IMR-90 (cell line): ENCODE measurements at regions not wholly inside any gene's neighbourhood (a gene's known extent, or its start where the extent isn't known, plus 50 kb on each side); places are given as distances from the start of the nearest gene placed in this dataset.

Experiments used
- ATAC-seq: fragments of 200-7000 bp; cut with Tn5 transposase; 2 replicates; pipeline ENCODE4 v1.9.1; 2020; ENCODE audit warnings: low read depth, mild to moderate bottlenecking, moderate library complexity
- BruUV-seq: library from RNA; stranded (reverse); fragments of 400-500 nt; replicated peaks from 2 replicates; lab custom pipeline; 2021; lab: Mats Ljungman, UMichigan
- CTCF ChIA-PET: fragments of 300-600 bp; formaldehyde crosslinking; extraction: SDS; loops from one replicate; lab custom pipeline; 2021; ENCODE audit warnings: antibody characterized with exemption; lab: Yijun Ruan, JAX
- POLR2A ChIA-PET: fragments of 300-600 bp; sonication (Branson Sonifier 250); formaldehyde crosslinking; loops from one replicate; lab custom pipeline; 2022; ENCODE audit warnings: antibody characterized with exemption; ENCODE audit not compliant: unreplicated experiment; lab: Charles Lee
- DNase-seq: peaks from one replicate; pipeline ENCODE4 v3.0.0; 2013
- H2AFZ ChIP-seq: replicated peaks from 2 replicates; pipeline ENCODE3; 2013; ENCODE audit warnings: low read length, mild to moderate bottlenecking; ENCODE audit not compliant: poor library complexity
- H2AK5ac ChIP-seq: 2 replicates; pipeline ENCODE4 v1.6.1; 2013; ENCODE audit warnings: low read depth, low read length, inconsistent platforms
- H2AK9ac ChIP-seq: replicated peaks from 2 replicates; pipeline ENCODE3; 2013; ENCODE audit warnings: mild to moderate bottlenecking, low read depth, low read length, moderate library complexity; ENCODE audit not compliant: poor library complexity
- H2BK120ac ChIP-seq: 2 replicates; pipeline ENCODE4 v1.6.1; 2013; ENCODE audit warnings: low read depth, low read length, inconsistent platforms
- H2BK15ac ChIP-seq: 3 replicates; pipeline ENCODE4 v1.6.1; 2013; ENCODE audit warnings: low read depth, low read length, inconsistent platforms
- H2BK20ac ChIP-seq: 2 replicates; pipeline ENCODE4 v1.6.1; 2013; ENCODE audit warnings: low read depth, mild to moderate bottlenecking, inconsistent platforms, low read length, moderate library complexity
- H2BK5ac ChIP-seq: 2 replicates; pipeline ENCODE4 v1.6.1; 2013; ENCODE audit warnings: mild to moderate bottlenecking, low read depth, low read length, inconsistent platforms; ENCODE audit not compliant: poor library complexity, severe bottlenecking
- H3K14ac ChIP-seq: replicated peaks from 2 replicates; pipeline ENCODE4 v1.6.1; 2013; ENCODE audit warnings: low read depth, low read length, inconsistent platforms
- H3K18ac ChIP-seq: 2 replicates; pipeline ENCODE4 v1.6.1; 2013; ENCODE audit warnings: low read depth, low read length, control low read depth
- H3K23ac ChIP-seq: 2 replicates; pipeline ENCODE4 v1.6.1; 2013; ENCODE audit warnings: low read depth, low read length, inconsistent platforms
- H3K27ac ChIP-seq: 2 replicates; pipeline ENCODE4 v1.5.1; 2013; ENCODE audit warnings: mild to moderate bottlenecking, control low read depth, low read length; ENCODE audit not compliant: insufficient read depth
- H3K27me3 ChIP-seq: 2 replicates; pipeline ENCODE4 v1.6.1; 2013; ENCODE audit warnings: low read length; ENCODE audit not compliant: control insufficient read depth, insufficient read depth
- H3K36me3 ChIP-seq: 2 replicates; pipeline ENCODE4 v1.6.1; 2013; ENCODE audit warnings: low read length, mixed read lengths; ENCODE audit not compliant: control insufficient read depth, insufficient read depth
- H3K4ac ChIP-seq: 2 replicates; pipeline ENCODE4 v1.6.1; 2013; ENCODE audit warnings: low read depth, low read length, inconsistent platforms
- H3K4me1 ChIP-seq: 2 replicates; pipeline ENCODE4 v1.6.1; 2013; ENCODE audit warnings: low read length, mixed read lengths; ENCODE audit not compliant: control insufficient read depth, insufficient read depth
- H3K4me2 ChIP-seq: 2 replicates; pipeline ENCODE4 v1.6.1; 2013; ENCODE audit warnings: low read depth, mild to moderate bottlenecking, control low read depth, low read length, moderate library complexity
- H3K4me3 ChIP-seq: 2 replicates; pipeline ENCODE4 v1.5.1; 2013; ENCODE audit warnings: low read depth, mild to moderate bottlenecking, control low read depth, low read length, moderate library complexity; ENCODE audit not compliant: insufficient read depth
- H3K56ac ChIP-seq: 2 replicates; pipeline ENCODE4 v1.6.1; 2013; ENCODE audit warnings: low read length, inconsistent platforms; ENCODE audit not compliant: insufficient read depth; ENCODE audit errors: extremely low read depth
- H3K79me1 ChIP-seq, 2 experiments: 2 replicates each; pipeline ENCODE4 v1.6.1; 2013; ENCODE audit warnings: low read length in 2 of 2, inconsistent platforms in 1 of 2, low read depth in 1 of 2
- H3K9ac ChIP-seq: 2 replicates; pipeline ENCODE4 v1.6.1; 2013; ENCODE audit warnings: low read depth, low read length, control low read depth
- H3K9me1 ChIP-seq: 2 replicates; pipeline ENCODE4 v1.6.1; 2013; ENCODE audit warnings: low read length, inconsistent platforms; ENCODE audit not compliant: insufficient read depth
- H3K9me3 ChIP-seq: 2 replicates; pipeline ENCODE4 v1.6.1; 2013; ENCODE audit warnings: low read length; ENCODE audit not compliant: control insufficient read depth, insufficient read depth
- H4K20me1 ChIP-seq: 2 replicates; pipeline ENCODE4 v1.6.1; 2013; ENCODE audit warnings: low read length, inconsistent platforms; ENCODE audit not compliant: insufficient read depth
- H4K5ac ChIP-seq: 2 replicates; pipeline ENCODE4 v1.6.1; 2013; ENCODE audit warnings: mild to moderate bottlenecking, low read depth, low read length, control low read depth
- H4K8ac ChIP-seq, 2 experiments: 2 replicates each; pipeline ENCODE4 v1.6.1; 2013; ENCODE audit warnings: low read depth in 2 of 2, low read length in 2 of 2, control low read depth in 1 of 2, inconsistent platforms in 1 of 2
- H4K91ac ChIP-seq: 2 replicates; pipeline ENCODE4 v1.6.1; 2013; ENCODE audit warnings: low read depth, low read length, inconsistent platforms; ENCODE audit not compliant: insufficient read depth
- BHLHE40 ChIP-seq: fragments of 150-350 bp; IDR thresholded peaks from 2 replicates; pipeline ENCODE4 v1.6.1; 2016; ENCODE audit warnings: mild to moderate bottlenecking, low read depth, low read length
- CEBPB ChIP-seq: IDR thresholded peaks from 2 replicates; pipeline ENCODE4 v1.6.1; 2012; ENCODE audit warnings: low read depth, low read length, improper control_type of control experiment
- CHD1 ChIP-seq: IDR thresholded peaks from 2 replicates; pipeline ENCODE4 v1.6.1; 2012; ENCODE audit warnings: low read depth, low read length, improper control_type of control experiment
- FOS ChIP-seq: fragments of 150-350 bp; IDR thresholded peaks from 2 replicates; pipeline ENCODE4 v1.6.1; 2016; ENCODE audit warnings: low read depth, low read length
- MAFK ChIP-seq: IDR thresholded peaks from 2 replicates; pipeline ENCODE4 v1.6.1; 2012; ENCODE audit warnings: low read depth, low read length, improper control_type of control experiment
- MAZ ChIP-seq: IDR thresholded peaks from 2 replicates; pipeline ENCODE4 v1.6.1; 2012; ENCODE audit warnings: low read depth, mild to moderate bottlenecking, low read length, improper control_type of control experiment, moderate library complexity, borderline replicate concordance
- MXI1 ChIP-seq: IDR thresholded peaks from 2 replicates; pipeline ENCODE4 v1.6.1; 2012; ENCODE audit warnings: low read depth, mild to moderate bottlenecking, low read length, moderate library complexity, borderline replicate concordance
- NFE2L2 ChIP-seq: fragments of 150-350 bp; IDR thresholded peaks from 2 replicates; pipeline ENCODE4 v1.6.1; 2016; ENCODE audit warnings: low read depth, mild to moderate bottlenecking, low read length
- POLR2A ChIP-seq: IDR thresholded peaks from 2 replicates; pipeline ENCODE4 v1.6.1; 2012; ENCODE audit warnings: mild to moderate bottlenecking, low read depth, low read length
- RAD21 ChIP-seq: IDR thresholded peaks from 2 replicates; pipeline ENCODE4 v1.6.1; 2012; ENCODE audit warnings: low read length, improper control_type of control experiment
- RCOR1 ChIP-seq: IDR thresholded peaks from 2 replicates; pipeline ENCODE4 v1.6.1; 2012; ENCODE audit warnings: mild to moderate bottlenecking, low read length, improper control_type of control experiment; ENCODE audit not compliant: insufficient replicate concordance
- RFX5 ChIP-seq: IDR thresholded peaks from 2 replicates; pipeline ENCODE4 v1.8.0; 2012; ENCODE audit warnings: low read depth, mild to moderate bottlenecking, low read length, moderate library complexity
- SMC3 ChIP-seq: fragments of 150-350 bp; IDR thresholded peaks from 2 replicates; pipeline ENCODE4 v1.6.1; 2016; ENCODE audit warnings: low read depth, mild to moderate bottlenecking, antibody characterized with exemption, low read length, moderate library complexity
- WGBS, 2 experiments: methylation state at CpG; one replicate each; pipeline versions ENCODE4 v1.1.5 to v1.1.7; 2013; ENCODE audit warnings: missing lambda C conversion rate in 2 of 2; ENCODE audit not compliant: insufficient read length in 1 of 2; ENCODE audit errors: extremely low coverage in 2 of 2; 5-methylcytosine and 5-hydroxymethylcytosine counted together
- dilution Hi-C: fragments of 300-500 bp; cut with HindIII; formaldehyde crosslinking; loops from one replicate; pipeline ENCODE4 v1.14.3; 2018; ENCODE audit warnings: low sequenced_read_pairs; ENCODE audit not compliant: unreplicated experiment
- in situ Hi-C: fragments of 300-500 bp; cut with MboI; formaldehyde crosslinking; loops from 3 replicates; pipeline ENCODE4 v1.14.3; 2019; ENCODE audit warnings: low sequenced_read_pairs, inconsistent platforms, mixed read lengths
- intact Hi-C: fragments of 100-400 bp; cut with micrococcal nuclease; formaldehyde crosslinking; loops from 2 replicates; pipeline ENCODE4 v1.10.0; 2022
- TF ChIP-seq, protein P1 (sequence below): conservative IDR thresholded peaks from 2 replicates; pipeline ENCODE4 v1.5.1; 2012; ENCODE audit warnings: mild to moderate bottlenecking, low read depth, low read length, improper control_type of control experiment
- TF ChIP-seq, protein P2 (sequence below): fragments of 150-350 bp; IDR thresholded peaks from 2 replicates; pipeline ENCODE4 v1.6.1; 2017; ENCODE audit warnings: mild to moderate bottlenecking, antibody characterized with exemption, low read length, low read depth
- TF ChIP-seq, protein P3 (sequence below): fragments of 150-350 bp; IDR thresholded peaks from 2 replicates; pipeline ENCODE4 v1.6.1; 2016; ENCODE audit warnings: low read depth, mild to moderate bottlenecking, low read length, moderate library complexity, borderline replicate concordance

DNA sequence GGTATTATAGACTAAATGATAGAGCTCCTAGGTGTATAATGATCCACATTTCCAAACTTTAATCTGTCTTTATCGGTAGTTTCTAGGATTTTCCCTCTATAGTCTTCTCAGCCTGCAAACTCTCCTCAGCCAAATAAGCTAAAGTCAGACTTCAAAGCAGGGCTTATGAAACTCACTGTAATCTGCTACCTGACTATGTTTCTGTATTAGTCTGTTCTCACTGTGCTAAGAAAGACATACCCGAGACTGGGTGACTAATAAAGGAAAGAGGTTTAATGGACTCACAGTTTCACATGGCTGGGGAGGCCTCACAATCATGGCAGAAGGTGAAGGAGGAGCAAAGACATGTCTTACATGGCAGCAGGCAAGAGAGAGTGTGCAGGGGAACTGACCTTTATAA lies 928.7 kb upstream of the ADGRB3 start:
- Histone ChIP-seq H3K9me1 (no peaks in the 10 kb centered on the region), H3K4me3 (no peak overlapping the region), H3K9me3 (no peaks in the 10 kb centered on the region), H2BK120ac (no peak overlapping the region), H3K27ac (no peak overlapping the region), H3K4me1 (no peaks in the 10 kb centered on the region), H3K9ac (no peak overlapping the region), H3K14ac (no peak overlapping the region), H2AFZ (no peak overlapping the region), H3K4ac (no peak overlapping the region), H2AK9ac (no peak overlapping the region), H3K23ac (no peak overlapping the region), H4K8ac (no peak overlapping the region), H3K56ac (no peak overlapping the region), H2AK5ac (no peak overlapping the region), H4K5ac (no peak overlapping the region), H2BK15ac (no peak overlapping the region), H2BK20ac (no peak overlapping the region), H3K36me3 (no peaks in the 10 kb centered on the region), H3K79me1 (no peaks in the 10 kb centered on the region), H4K91ac (no peak overlapping the region), H3K4me2 (no peak overlapping the region), H4K20me1 (no peaks in the 10 kb centered on the region), H3K18ac (no peak overlapping the region), H3K27me3 (no peaks in the 10 kb centered on the region), H2BK5ac (no peak overlapping the region)
- CTCF ChIA-PET: no interaction called here
- TF ChIP-seq MAFK: no peak
- no peak for TF ChIP-seq CEBPB
- TF ChIP-seq, protein P1, sequence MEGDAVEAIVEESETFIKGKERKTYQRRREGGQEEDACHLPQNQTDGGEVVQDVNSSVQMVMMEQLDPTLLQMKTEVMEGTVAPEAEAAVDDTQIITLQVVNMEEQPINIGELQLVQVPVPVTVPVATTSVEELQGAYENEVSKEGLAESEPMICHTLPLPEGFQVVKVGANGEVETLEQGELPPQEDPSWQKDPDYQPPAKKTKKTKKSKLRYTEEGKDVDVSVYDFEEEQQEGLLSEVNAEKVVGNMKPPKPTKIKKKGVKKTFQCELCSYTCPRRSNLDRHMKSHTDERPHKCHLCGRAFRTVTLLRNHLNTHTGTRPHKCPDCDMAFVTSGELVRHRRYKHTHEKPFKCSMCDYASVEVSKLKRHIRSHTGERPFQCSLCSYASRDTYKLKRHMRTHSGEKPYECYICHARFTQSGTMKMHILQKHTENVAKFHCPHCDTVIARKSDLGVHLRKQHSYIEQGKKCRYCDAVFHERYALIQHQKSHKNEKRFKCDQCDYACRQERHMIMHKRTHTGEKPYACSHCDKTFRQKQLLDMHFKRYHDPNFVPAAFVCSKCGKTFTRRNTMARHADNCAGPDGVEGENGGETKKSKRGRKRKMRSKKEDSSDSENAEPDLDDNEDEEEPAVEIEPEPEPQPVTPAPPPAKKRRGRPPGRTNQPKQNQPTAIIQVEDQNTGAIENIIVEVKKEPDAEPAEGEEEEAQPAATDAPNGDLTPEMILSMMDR: no peak
- TF ChIP-seq BHLHE40: no peak
- no peak for TF ChIP-seq MAZ
- no peak for TF ChIP-seq FOS
- TF ChIP-seq RCOR1: no peak
- TF ChIP-seq RFX5: no peak
- no peak for TF ChIP-seq MXI1
- TF ChIP-seq POLR2A: no peak
- no peak for TF ChIP-seq NFE2L2
- TF ChIP-seq RAD21: no peak
- TF ChIP-seq SMC3: no peak
- TF ChIP-seq CHD1: no peak
- TF ChIP-seq, protein P2, sequence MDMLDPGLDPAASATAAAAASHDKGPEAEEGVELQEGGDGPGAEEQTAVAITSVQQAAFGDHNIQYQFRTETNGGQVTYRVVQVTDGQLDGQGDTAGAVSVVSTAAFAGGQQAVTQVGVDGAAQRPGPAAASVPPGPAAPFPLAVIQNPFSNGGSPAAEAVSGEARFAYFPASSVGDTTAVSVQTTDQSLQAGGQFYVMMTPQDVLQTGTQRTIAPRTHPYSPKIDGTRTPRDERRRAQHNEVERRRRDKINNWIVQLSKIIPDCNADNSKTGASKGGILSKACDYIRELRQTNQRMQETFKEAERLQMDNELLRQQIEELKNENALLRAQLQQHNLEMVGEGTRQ: no peak
- TF ChIP-seq, protein P3, sequence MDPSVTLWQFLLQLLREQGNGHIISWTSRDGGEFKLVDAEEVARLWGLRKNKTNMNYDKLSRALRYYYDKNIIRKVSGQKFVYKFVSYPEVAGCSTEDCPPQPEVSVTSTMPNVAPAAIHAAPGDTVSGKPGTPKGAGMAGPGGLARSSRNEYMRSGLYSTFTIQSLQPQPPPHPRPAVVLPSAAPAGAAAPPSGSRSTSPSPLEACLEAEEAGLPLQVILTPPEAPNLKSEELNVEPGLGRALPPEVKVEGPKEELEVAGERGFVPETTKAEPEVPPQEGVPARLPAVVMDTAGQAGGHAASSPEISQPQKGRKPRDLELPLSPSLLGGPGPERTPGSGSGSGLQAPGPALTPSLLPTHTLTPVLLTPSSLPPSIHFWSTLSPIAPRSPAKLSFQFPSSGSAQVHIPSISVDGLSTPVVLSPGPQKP: no peak
- no CpG with 5 or more reads among the region's 2 CpGs for WGBS, 2 experiments
- BruUV-seq: no TSS peak
- intact Hi-C loops: no loop called here
- dilution Hi-C loops: no loop called here
- ATAC-seq: no peak
- POLR2A ChIA-PET: no interaction called here
- in situ Hi-C loops: no loop called here
- DNase-seq: no peak
